GM19328 (cell line): ENCODE measurements at regions not wholly inside any gene's neighbourhood (a gene's known extent, or its start where the extent isn't known, plus 50 kb on each side); places are given as distances from the start of the nearest gene placed in this dataset.

ENCODE experiments used
- ATAC-seq: cut with Tn5 transposase; IDR thresholded peaks from one replicate; pipeline ENCODE4 v1.9.1; 2021; ENCODE audit warnings: mild to moderate bottlenecking, moderate library complexity; ENCODE audit not compliant: unreplicated experiment

DNA sequence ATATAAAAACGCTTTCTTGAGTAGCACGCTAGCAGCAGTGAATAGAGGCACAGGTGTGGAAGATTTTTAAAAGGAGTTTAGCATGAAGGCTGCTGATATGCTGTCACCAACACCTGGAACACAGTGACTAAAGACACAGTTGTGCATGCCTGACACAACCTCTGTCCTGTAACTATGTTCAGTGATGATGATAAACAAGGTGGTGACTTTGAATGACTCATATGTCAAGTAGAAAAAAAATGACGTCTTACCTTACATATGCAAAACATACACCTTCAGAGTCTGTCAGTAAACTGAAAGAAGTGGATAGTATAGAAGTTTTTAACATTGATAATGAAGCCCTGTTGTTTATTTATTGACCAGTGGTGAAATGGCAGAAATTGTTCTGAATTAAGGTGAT lies 66.2 kb upstream of the ADCY2 start:
- no peak for ATAC-seq

DNA sequence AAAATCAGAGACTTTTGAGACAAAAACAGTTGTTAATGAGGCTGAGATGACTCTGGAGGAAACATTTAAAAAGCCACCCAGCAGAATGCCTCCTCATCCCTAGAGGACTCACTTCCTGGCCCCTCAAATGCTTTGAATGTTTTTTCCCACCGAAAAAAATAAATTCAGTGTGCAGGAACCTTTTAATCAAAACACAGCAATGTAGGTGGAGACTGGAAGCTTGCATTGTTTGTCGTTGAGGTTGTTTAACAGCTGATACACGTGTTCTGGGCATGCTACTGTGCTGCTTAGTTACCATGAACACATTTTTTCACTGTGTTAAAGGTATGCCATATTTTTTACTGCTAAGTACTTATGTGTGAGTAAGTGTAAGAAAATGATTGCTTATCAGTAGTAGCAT lies 65.7 kb upstream of the ADCY2 start:
- no peak for ATAC-seq

DNA sequence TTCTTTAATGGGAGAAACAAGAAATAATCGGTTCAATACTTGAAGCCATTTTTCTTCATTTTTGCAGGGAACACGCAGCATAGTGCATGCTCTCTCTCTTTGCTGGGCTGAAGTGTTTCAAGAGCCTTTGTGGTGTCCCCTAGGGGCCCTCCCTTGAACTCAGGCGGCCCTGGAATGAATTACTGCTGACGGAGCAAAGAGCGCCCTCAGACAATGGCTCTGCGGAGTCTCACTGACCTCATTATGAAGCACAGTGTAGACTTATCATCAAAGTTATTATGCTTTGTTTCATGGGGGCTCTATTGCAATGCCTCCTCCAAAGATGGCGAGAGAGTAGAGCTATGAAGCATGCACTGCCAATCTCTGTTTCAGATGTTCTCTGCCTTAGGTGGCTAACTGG lies 64.8 kb upstream of the ADCY2 start:
- ATAC-seq: no peak
